ENCODE measurements at regions not wholly inside any gene's neighbourhood (a gene's known extent, or its start where the extent isn't known, plus 50 kb on each side); places are given as distances from the start of the nearest gene placed in this dataset.
"Not testable (repeated sequence)": the region's sequence is repeated elsewhere in the genome, so short reads cannot be mapped to it uniquely, and the experiment has no call there.

GRCh38 chr2:38461470-38461869 lies 84.4 kb upstream of the ATL2 start:
- no peaks in the 10 kb centered on the region for H3K4me1 Mint-ChIP-seq
- intact Hi-C loops (cut with micrococcal nuclease), result no loop called here
- no peak for ATAC-seq (ENCODE audit: low read depth)
- no peak for TF ChIP-seq CTCF (IDR thresholded peaks at IDR 0.05)
- H3K27me3 Mint-ChIP-seq, result peaks cover 15% of the 10 kb centered on the region
- POLR2A ChIA-PET, result no interaction called here
- H3K36me3 Mint-ChIP-seq (ENCODE audit: low read depth), result no peaks in the 10 kb centered on the region
- CTCF ChIA-PET, result no interaction called here
- no peaks in the 10 kb centered on the region for H3K9me3 Mint-ChIP-seq
- H3K27ac Mint-ChIP-seq, result no peak overlapping the region
- no peak overlapping the region for H3K4me3 Mint-ChIP-seq
- DNase-seq, result no peak

- CTCF ChIA-PET, result no interaction called here
- peaks cover 18% of the 10 kb centered on the region for H3K27me3 Mint-ChIP-seq
- DNase-seq (no peak), ATAC-seq (ENCODE audit: low read depth) (no peak)
- H3K4me1 Mint-ChIP-seq, result no peaks in the 10 kb centered on the region
- H3K36me3 Mint-ChIP-seq (ENCODE audit: low read depth), result no peaks in the 10 kb centered on the region
- POLR2A ChIA-PET, result no interaction called here
- TF ChIP-seq CTCF (IDR thresholded peaks at IDR 0.05), result no peak
- H3K9me3 Mint-ChIP-seq, result no peaks in the 10 kb centered on the region
- intact Hi-C loops (cut with micrococcal nuclease), result no loop called here
- H3K27ac Mint-ChIP-seq, result no peak overlapping the region
- H3K4me3 Mint-ChIP-seq, result no peak overlapping the region
These were observed 83.2 kb upstream of the ATL2 start for GRCh38 chr2:38460313-38460712.

GRCh38 chr2:38454081-38454480 lies 77.0 kb upstream of the ATL2 start:
- Mint-ChIP-seq H3K27ac (no peak overlapping the region), H3K9me3 (no peaks in the 10 kb centered on the region), H3K27me3 (peaks cover 14% of the 10 kb centered on the region), H3K36me3 (ENCODE audit: low read depth) (no peaks in the 10 kb centered on the region), H3K4me1 (no peaks in the 10 kb centered on the region), H3K4me3 (no peak overlapping the region)
- intact Hi-C loops (cut with micrococcal nuclease), result no loop called here
- CTCF ChIA-PET, result interaction anchor here (1.2 kb wide), 1 partner anchor 11 kb away, joined by 5 read pairs; no protein-coding TSS in a partner anchor
- POLR2A ChIA-PET, result no interaction called here
- ATAC-seq (ENCODE audit: low read depth), result no peak
- no peak for TF ChIP-seq CTCF (IDR thresholded peaks at IDR 0.05)
- no peak for DNase-seq

GRCh38 chr2:38451778-38452177 lies 74.7 kb upstream of the ATL2 start:
- H3K27me3 Mint-ChIP-seq; H3K9me3 Mint-ChIP-seq; H3K4me3 Mint-ChIP-seq; H3K27ac Mint-ChIP-seq; ATAC-seq (ENCODE audit: low read depth); H3K36me3 Mint-ChIP-seq (ENCODE audit: low read depth); CTCF ChIA-PET; DNase-seq; H3K4me1 Mint-ChIP-seq; intact Hi-C loops (cut with micrococcal nuclease); POLR2A ChIA-PET: not testable (repeated sequence)

- DNase-seq, result no peak
- no peaks in the 10 kb centered on the region for H3K4me1 Mint-ChIP-seq
- peaks cover 1% of the 10 kb centered on the region for H3K27me3 Mint-ChIP-seq
- ATAC-seq (ENCODE audit: low read depth), result no peak
- no peak overlapping the region for H3K27ac Mint-ChIP-seq
- H3K4me3 Mint-ChIP-seq, result no peak overlapping the region
- CTCF ChIA-PET, result no interaction called here
- intact Hi-C loops (cut with micrococcal nuclease), result no loop called here
- POLR2A ChIA-PET, result no interaction called here
- no peaks in the 10 kb centered on the region for H3K36me3 Mint-ChIP-seq (ENCODE audit: low read depth)
- no peak for TF ChIP-seq CTCF (IDR thresholded peaks at IDR 0.05)
- H3K9me3 Mint-ChIP-seq, result no peaks in the 10 kb centered on the region
These were observed 73.4 kb upstream of the ATL2 start for GRCh38 chr2:38450509-38450908.

GRCh38 chr2:38448692-38449410 lies 71.8 kb upstream of the ATL2 start:
- no peaks in the 10 kb centered on the region for H3K36me3 Mint-ChIP-seq (ENCODE audit: low read depth)
- no peak for DNase-seq
- no peaks in the 10 kb centered on the region for H3K9me3 Mint-ChIP-seq
- ATAC-seq (ENCODE audit: low read depth), result no peak
- no peak for TF ChIP-seq CTCF (IDR thresholded peaks at IDR 0.05)
- H3K4me3 Mint-ChIP-seq, result no peak overlapping the region
- no peaks in the 10 kb centered on the region for H3K4me1 Mint-ChIP-seq
- intact Hi-C loops (cut with micrococcal nuclease), result no loop called here
- H3K27me3 Mint-ChIP-seq, result no peaks in the 10 kb centered on the region
- POLR2A ChIA-PET, result no interaction called here
- CTCF ChIA-PET, result interaction anchor here (1.5 kb wide), 1 partner anchor 59 kb away, joined by 4 read pairs; no protein-coding TSS in a partner anchor
- no peak overlapping the region for H3K27ac Mint-ChIP-seq

All from activated B cell treated with CpG ODN at 0.5 μM for 24 hours (primary cell).